ENCODE measurements at regions not wholly inside any gene's neighbourhood (a gene's known extent, or its start where the extent isn't known, plus 50 kb on each side); places are given as distances from the start of the nearest gene placed in this dataset.
"Not testable (repeated sequence)": the region's sequence is repeated elsewhere in the genome, so short reads cannot be mapped to it uniquely, and the experiment has no call there.

- Mint-ChIP-seq H3K36me3 (ENCODE audit: low read depth) (no peaks in the 10 kb centered on the region), H3K4me3 (no peak overlapping the region), H3K9me3 (no peaks in the 10 kb centered on the region), H3K4me1 (ENCODE audit: low read depth) (no peaks in the 10 kb centered on the region), H3K27ac (no peak overlapping the region), H3K27me3 (ENCODE audit: insufficient read depth) (no peaks in the 10 kb centered on the region)
- no peak for DNase-seq (ENCODE audit: low spot score)
- intact Hi-C loops (cut with micrococcal nuclease): no loop called here
Measured at GRCh38 chr6:86791476-86791875, 145.9 kb upstream of the HTR1E start.

- no peaks in the 10 kb centered on the region for H3K4me1 Mint-ChIP-seq (ENCODE audit: low read depth)
- no peaks in the 10 kb centered on the region for H3K36me3 Mint-ChIP-seq (ENCODE audit: low read depth)
- intact Hi-C loops (cut with micrococcal nuclease): no loop called here
- H3K27me3 Mint-ChIP-seq (ENCODE audit: insufficient read depth): no peaks in the 10 kb centered on the region
- DNase-seq (ENCODE audit: low spot score): no peak
- no peaks in the 10 kb centered on the region for H3K9me3 Mint-ChIP-seq
- H3K27ac Mint-ChIP-seq: no peak overlapping the region
- H3K4me3 Mint-ChIP-seq: no peak overlapping the region
Measured at GRCh38 chr6:86789779-86790411, 147.4 kb upstream of the HTR1E start.

GRCh38 chr6:86782328-86782727 lies 155.0 kb upstream of the HTR1E start:
- Mint-ChIP-seq H3K27me3 (ENCODE audit: insufficient read depth) (no peaks in the 10 kb centered on the region), H3K27ac (no peak overlapping the region), H3K4me3 (no peak overlapping the region), H3K4me1 (ENCODE audit: low read depth) (no peaks in the 10 kb centered on the region), H3K36me3 (ENCODE audit: low read depth) (no peaks in the 10 kb centered on the region), H3K9me3 (no peaks in the 10 kb centered on the region)
- intact Hi-C loops (cut with micrococcal nuclease): no loop called here
- no peak for DNase-seq (ENCODE audit: low spot score)

- H3K9me3 Mint-ChIP-seq: no peaks in the 10 kb centered on the region
- no peak overlapping the region for H3K4me3 Mint-ChIP-seq
- DNase-seq (ENCODE audit: low spot score): no peak
- intact Hi-C loops (cut with micrococcal nuclease): no loop called here
- H3K27me3 Mint-ChIP-seq (ENCODE audit: insufficient read depth): no peaks in the 10 kb centered on the region
- no peaks in the 10 kb centered on the region for H3K36me3 Mint-ChIP-seq (ENCODE audit: low read depth)
- no peaks in the 10 kb centered on the region for H3K4me1 Mint-ChIP-seq (ENCODE audit: low read depth)
- H3K27ac Mint-ChIP-seq: no peak overlapping the region
Measured at GRCh38 chr6:86780923-86781322, 156.4 kb upstream of the HTR1E start.

- H3K27me3 Mint-ChIP-seq (ENCODE audit: insufficient read depth): no peaks in the 10 kb centered on the region
- H3K4me1 Mint-ChIP-seq (ENCODE audit: low read depth): no peaks in the 10 kb centered on the region
- intact Hi-C loops (cut with micrococcal nuclease): no loop called here
- H3K27ac Mint-ChIP-seq: no peak overlapping the region
- no peaks in the 10 kb centered on the region for H3K36me3 Mint-ChIP-seq (ENCODE audit: low read depth)
- H3K9me3 Mint-ChIP-seq: no peaks in the 10 kb centered on the region
- no peak for DNase-seq (ENCODE audit: low spot score)
- no peak overlapping the region for H3K4me3 Mint-ChIP-seq
Measured at GRCh38 chr6:86775893-86776292, 161.4 kb upstream of the HTR1E start.

GRCh38 chr6:86765211-86765610 lies 172.1 kb upstream of the HTR1E start:
- Mint-ChIP-seq H3K27me3 (ENCODE audit: insufficient read depth) (no peaks in the 10 kb centered on the region), H3K9me3 (peaks cover 9% of the 10 kb centered on the region)

GRCh38 chr6:86759953-86760352 lies 177.4 kb upstream of the HTR1E start:
- DNase-seq (ENCODE audit: low spot score); H3K27me3 Mint-ChIP-seq (ENCODE audit: insufficient read depth); H3K27ac Mint-ChIP-seq; H3K36me3 Mint-ChIP-seq (ENCODE audit: low read depth); intact Hi-C loops (cut with micrococcal nuclease); H3K4me3 Mint-ChIP-seq; H3K9me3 Mint-ChIP-seq; H3K4me1 Mint-ChIP-seq (ENCODE audit: low read depth): not testable (repeated sequence)

More at GRCh38 chr6:86765211-86765610, 172.1 kb upstream of the HTR1E start:
- intact Hi-C loops (cut with micrococcal nuclease): no loop called here
- Mint-ChIP-seq H3K36me3 (ENCODE audit: low read depth) (no peaks in the 10 kb centered on the region), H3K27ac (no peak overlapping the region), H3K4me3 (no peak overlapping the region), H3K4me1 (ENCODE audit: low read depth) (no peaks in the 10 kb centered on the region)
- DNase-seq (ENCODE audit: low spot score): no peak

GRCh38 chr6:86756640-86757229 lies 180.6 kb upstream of the HTR1E start:
- no peak overlapping the region for H3K27ac Mint-ChIP-seq
- intact Hi-C loops (cut with micrococcal nuclease): no loop called here
- no peak for DNase-seq (ENCODE audit: low spot score)
- H3K27me3 Mint-ChIP-seq (ENCODE audit: insufficient read depth): no peaks in the 10 kb centered on the region
- no peak overlapping the region for H3K4me3 Mint-ChIP-seq
- H3K4me1 Mint-ChIP-seq (ENCODE audit: low read depth): no peaks in the 10 kb centered on the region
- H3K36me3 Mint-ChIP-seq (ENCODE audit: low read depth): no peaks in the 10 kb centered on the region
- H3K9me3 Mint-ChIP-seq: peaks cover 10% of the 10 kb centered on the region

- H3K36me3 Mint-ChIP-seq (ENCODE audit: low read depth): no peaks in the 10 kb centered on the region
- no peaks in the 10 kb centered on the region for H3K9me3 Mint-ChIP-seq
- H3K27ac Mint-ChIP-seq: no peak overlapping the region
- no peaks in the 10 kb centered on the region for H3K4me1 Mint-ChIP-seq (ENCODE audit: low read depth)
- no peaks in the 10 kb centered on the region for H3K27me3 Mint-ChIP-seq (ENCODE audit: insufficient read depth)
- DNase-seq (ENCODE audit: low spot score): no peak
- intact Hi-C loops (cut with micrococcal nuclease): no loop called here
- no peak overlapping the region for H3K4me3 Mint-ChIP-seq
Measured at GRCh38 chr6:86744048-86744447, 193.3 kb upstream of the HTR1E start.

GRCh38 chr6:86738078-86738477 lies 199.2 kb upstream of the HTR1E start:
- Mint-ChIP-seq H3K4me1 (ENCODE audit: low read depth) (no peaks in the 10 kb centered on the region), H3K27ac (no peak overlapping the region), H3K36me3 (ENCODE audit: low read depth) (no peaks in the 10 kb centered on the region), H3K9me3 (peaks cover 5% of the 10 kb centered on the region), H3K27me3 (ENCODE audit: insufficient read depth) (no peaks in the 10 kb centered on the region), H3K4me3 (no peak overlapping the region)
- DNase-seq (ENCODE audit: low spot score): no peak
- intact Hi-C loops (cut with micrococcal nuclease): no loop called here

- H3K36me3 Mint-ChIP-seq (ENCODE audit: low read depth); H3K27me3 Mint-ChIP-seq (ENCODE audit: insufficient read depth); H3K4me1 Mint-ChIP-seq (ENCODE audit: low read depth); intact Hi-C loops (cut with micrococcal nuclease); H3K27ac Mint-ChIP-seq; DNase-seq (ENCODE audit: low spot score); H3K9me3 Mint-ChIP-seq; H3K4me3 Mint-ChIP-seq: not testable (repeated sequence)
Measured at GRCh38 chr6:86731631-86732030, 205.7 kb upstream of the HTR1E start.

- DNase-seq (ENCODE audit: low spot score); H3K4me3 Mint-ChIP-seq; H3K36me3 Mint-ChIP-seq (ENCODE audit: low read depth); H3K4me1 Mint-ChIP-seq (ENCODE audit: low read depth); H3K27me3 Mint-ChIP-seq (ENCODE audit: insufficient read depth); intact Hi-C loops (cut with micrococcal nuclease); H3K9me3 Mint-ChIP-seq; H3K27ac Mint-ChIP-seq: not testable (repeated sequence)
Measured at GRCh38 chr6:86730772-86731171, 206.6 kb upstream of the HTR1E start.

- no peaks in the 10 kb centered on the region for H3K27me3 Mint-ChIP-seq (ENCODE audit: insufficient read depth)
- H3K27ac Mint-ChIP-seq: no peak overlapping the region
- no peak overlapping the region for H3K4me3 Mint-ChIP-seq
Measured at GRCh38 chr6:86730216-86730615, 207.1 kb upstream of the HTR1E start.

GRCh38 chr6:86728976-86729375 lies 208.4 kb upstream of the HTR1E start:
- no peaks in the 10 kb centered on the region for H3K27me3 Mint-ChIP-seq (ENCODE audit: insufficient read depth)
- H3K36me3 Mint-ChIP-seq (ENCODE audit: low read depth): no peaks in the 10 kb centered on the region
- H3K27ac Mint-ChIP-seq: no peak overlapping the region
- no peak overlapping the region for H3K4me3 Mint-ChIP-seq
- H3K4me1 Mint-ChIP-seq (ENCODE audit: low read depth): no peaks in the 10 kb centered on the region
- intact Hi-C loops (cut with micrococcal nuclease): no loop called here
- peaks cover 7% of the 10 kb centered on the region for H3K9me3 Mint-ChIP-seq
- DNase-seq (ENCODE audit: low spot score): no peak

More at GRCh38 chr6:86730216-86730615, 207.1 kb upstream of the HTR1E start:
- intact Hi-C loops (cut with micrococcal nuclease): no loop called here
- Mint-ChIP-seq H3K36me3 (ENCODE audit: low read depth) (no peaks in the 10 kb centered on the region), H3K4me1 (ENCODE audit: low read depth) (no peaks in the 10 kb centered on the region), H3K9me3 (peaks cover 7% of the 10 kb centered on the region)
- DNase-seq (ENCODE audit: low spot score): no peak

Measured in activated T-helper 1 cell treated with anti-CD3 and anti-CD28 coated beads, Interleukin-12 subunit alpha, Interleukin-12 subunit beta, Interleukin-2, Interleukin-4 antibody, amounts not matched to agents 30 ng/mL and 10 ng/mL and 1 ng/mL, durations not matched to agents 14 hours and 24 hours and 36 hours (primary cell).